ENCODE measurements at regions not wholly inside any gene's neighbourhood (a gene's known extent, or its start where the extent isn't known, plus 50 kb on each side); places are given as distances from the start of the nearest gene placed in this dataset.

GRCh38 chr21:43361493-43362296, 65.2 kb downstream of the SIK1 start:
- H3K9me1 ChIP-seq (replicated peaks; ENCODE audit: control insufficient read depth, extremely low read depth, insufficient read depth, low read length), result no peaks in the 10 kb centered on the region
- H2AFZ ChIP-seq (ENCODE audit: low read depth, low read length), result peak overlapping the region; percentile 71
- no peak overlapping the region for H3K4me3 ChIP-seq (replicated peaks in 1 of 3; ENCODE audit: insufficient read depth in 1 of 3, low read depth in 1 of 3, low read length in 3 of 3)
- TF ChIP-seq POLR2AphosphoS5 (IDR thresholded peaks at IDR 0.05; ENCODE audit: insufficient read depth, low read depth, low read length) (no peak), EZH2 (IDR thresholded peaks at IDR 0.05; ENCODE audit: borderline replicate concordance, low read depth, low read length, severe bottlenecking) (no peak), FOS (IDR thresholded peaks at IDR 0.05; ENCODE audit: borderline replicate concordance, insufficient read depth, low read length) (no peak), POLR2A (IDR thresholded peaks at IDR 0.05; ENCODE audit: low read depth, low read length) (no peak), GATA2 (IDR thresholded peaks at IDR 0.05; ENCODE audit: insufficient read depth, insufficient read length, low read depth, low read length) (no peak), JUN (IDR thresholded peaks at IDR 0.05; ENCODE audit: borderline replicate concordance, insufficient read depth, insufficient read length, low read depth) (no peak), MYC (IDR thresholded peaks at IDR 0.05; ENCODE audit: low read depth, low read length) (no peak)
- TF ChIP-seq, protein P1, sequence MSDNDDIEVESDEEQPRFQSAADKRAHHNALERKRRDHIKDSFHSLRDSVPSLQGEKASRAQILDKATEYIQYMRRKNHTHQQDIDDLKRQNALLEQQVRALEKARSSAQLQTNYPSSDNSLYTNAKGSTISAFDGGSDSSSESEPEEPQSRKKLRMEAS (IDR thresholded peaks at IDR 0.05; ENCODE audit: insufficient read depth, insufficient read length), result no peak
- TF ChIP-seq, protein P2, sequence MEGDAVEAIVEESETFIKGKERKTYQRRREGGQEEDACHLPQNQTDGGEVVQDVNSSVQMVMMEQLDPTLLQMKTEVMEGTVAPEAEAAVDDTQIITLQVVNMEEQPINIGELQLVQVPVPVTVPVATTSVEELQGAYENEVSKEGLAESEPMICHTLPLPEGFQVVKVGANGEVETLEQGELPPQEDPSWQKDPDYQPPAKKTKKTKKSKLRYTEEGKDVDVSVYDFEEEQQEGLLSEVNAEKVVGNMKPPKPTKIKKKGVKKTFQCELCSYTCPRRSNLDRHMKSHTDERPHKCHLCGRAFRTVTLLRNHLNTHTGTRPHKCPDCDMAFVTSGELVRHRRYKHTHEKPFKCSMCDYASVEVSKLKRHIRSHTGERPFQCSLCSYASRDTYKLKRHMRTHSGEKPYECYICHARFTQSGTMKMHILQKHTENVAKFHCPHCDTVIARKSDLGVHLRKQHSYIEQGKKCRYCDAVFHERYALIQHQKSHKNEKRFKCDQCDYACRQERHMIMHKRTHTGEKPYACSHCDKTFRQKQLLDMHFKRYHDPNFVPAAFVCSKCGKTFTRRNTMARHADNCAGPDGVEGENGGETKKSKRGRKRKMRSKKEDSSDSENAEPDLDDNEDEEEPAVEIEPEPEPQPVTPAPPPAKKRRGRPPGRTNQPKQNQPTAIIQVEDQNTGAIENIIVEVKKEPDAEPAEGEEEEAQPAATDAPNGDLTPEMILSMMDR (IDR thresholded peaks at IDR 0.05; ENCODE audit: extremely low read depth in 1 of 2, insufficient read depth in 1 of 2, low read depth in 1 of 2, low read length in 2 of 2), result no peak
- ChIA-PET POLR2A (no interaction called here), CTCF (no interaction called here)
- BruUV-seq (replicated peaks), result no TSS peak
- H3K4me2 ChIP-seq (ENCODE audit: insufficient read depth, low read length), result no peak overlapping the region
- no peaks in the 10 kb centered on the region for H3K27me3 ChIP-seq (ENCODE audit: control insufficient read depth in 2 of 2, insufficient read depth in 2 of 2, low read length in 2 of 2)
- H3K27ac ChIP-seq (ENCODE audit: insufficient read depth, low read depth, low read length), result no peak overlapping the region
- peak overlapping the region; percentile 56 for H3K9ac ChIP-seq (replicated peaks; ENCODE audit: extremely low read depth, insufficient read depth, low read length)
- dilution Hi-C loops (cut with MboI; ENCODE audit: extremely low pct_ligation_motif_present, low sequenced_read_pairs), result no loop called here
- intact Hi-C loops (cut with micrococcal nuclease), result no loop called here
- H3K9me3 ChIP-seq (replicated peaks; ENCODE audit: control insufficient read depth, insufficient read depth, low read length), result no peaks in the 10 kb centered on the region
- H4K20me1 ChIP-seq (replicated peaks; ENCODE audit: control insufficient read depth, extremely low read depth, insufficient read depth, low read length), result no peaks in the 10 kb centered on the region
- FAIRE-seq (no peak), DNase-seq (ENCODE audit: low read depth, low spot score) (peak; percentile 16)
- H3K4me1 ChIP-seq (ENCODE audit: control insufficient read depth, extremely low read depth, insufficient read depth, low read length), result peaks cover 8% of the 10 kb centered on the region
- no peaks in the 10 kb centered on the region for H3K36me3 ChIP-seq (ENCODE audit: control insufficient read depth in 2 of 2, extremely low read depth in 1 of 2, insufficient read depth in 2 of 2, low read length in 2 of 2)
- no peaks in the 10 kb centered on the region for H3K79me2 ChIP-seq (ENCODE audit: control insufficient read depth, insufficient read depth, low read length)
